Lung microvascular endothelial cell (primary cell): ENCODE measurements at regions not wholly inside any gene's neighbourhood (a gene's known extent, or its start where the extent isn't known, plus 50 kb on each side); places are given as distances from the start of the nearest gene placed in this dataset.

Experiments used
- DNase-seq, 2 donors: peaks; one replicate each; pipeline versions ENCODE4 v3.0.0 to v3.0.0-alpha.2; 2010; ENCODE audit warnings: low read depth in 2 of 2

GRCh38 chr6:138577151-138577915 is 78.0 kb upstream of the NHSL1 start:
- peak in 1 of 2 donors; percentile 23 for DNase-seq

- DNase-seq, result no peak
Observed at GRCh38 chr6:138580040-138580439, 80.7 kb upstream of the NHSL1 start.

GRCh38 chr6:138580801-138581200 is 81.5 kb upstream of the NHSL1 start:
- DNase-seq, result no peak

- DNase-seq, result no peak
Observed at GRCh38 chr6:138582573-138582972, 83.3 kb upstream of the NHSL1 start.

- no peak for DNase-seq
Observed at GRCh38 chr6:138586638-138587037, 87.3 kb upstream of the NHSL1 start.

GRCh38 chr6:138588805-138589434 is 89.6 kb upstream of the NHSL1 start:
- DNase-seq, result peak; percentile 84 to 91

GRCh38 chr6:138590796-138591709 is 91.8 kb upstream of the NHSL1 start:
- peak; percentile 82 for DNase-seq

GRCh38 chr6:138592749-138593123 is 93.4 kb upstream of the NHSL1 start:
- DNase-seq, result no peak

GRCh38 chr6:138593124-138593877 is 94.0 kb upstream of the NHSL1 start:
- DNase-seq, result peak; percentile 95 to 99

- DNase-seq, result peak; percentile 14 to 37
Observed at GRCh38 chr6:138593909-138594757, 94.8 kb upstream of the NHSL1 start.

- DNase-seq, result no peak
Observed at GRCh38 chr6:138594758-138595140, 95.5 kb upstream of the NHSL1 start.

- peak; percentile 41 to 64 for DNase-seq
Observed at GRCh38 chr6:138596126-138596525, 96.8 kb upstream of the NHSL1 start.

- DNase-seq, result peak; percentile 10 to 55
Observed at GRCh38 chr6:138596591-138596990, 97.3 kb upstream of the NHSL1 start.

- DNase-seq, result peak; percentile 65 to 90
Observed at GRCh38 chr6:138597336-138597735, 98.0 kb upstream of the NHSL1 start.

GRCh38 chr6:138598562-138599173 is 99.4 kb upstream of the NHSL1 start:
- no peak for DNase-seq

- no peak for DNase-seq
Observed at GRCh38 chr6:138600261-138600660, 101.0 kb upstream of the NHSL1 start.

- DNase-seq, result peak; percentile 12 to 46
Observed at GRCh38 chr6:138600726-138601125, 101.4 kb upstream of the NHSL1 start.

GRCh38 chr6:138601128-138601527 is 101.8 kb upstream of the NHSL1 start:
- peak; percentile 93 to 94 for DNase-seq

GRCh38 chr6:138605958-138606357 is 106.7 kb upstream of the NHSL1 start:
- no peak for DNase-seq
